WTC11 (cell line): ENCODE measurements at regions not wholly inside any gene's neighbourhood (a gene's known extent, or its start where the extent isn't known, plus 50 kb on each side); places are given as distances from the start of the nearest gene placed in this dataset.

Experiments
- TF ChIP-seq, protein P1 (sequence below): fragments of 200-600 bp; IDR thresholded peaks from 2 replicates; pipeline ENCODE4 v1.8.0; 2022; ENCODE audit warnings: antibody characterized with exemption
- TF ChIP-seq, protein P2 (sequence below): sonication (generic); formaldehyde crosslinking; IDR thresholded peaks from 2 replicates; pipeline ENCODE4 v1.8.0; 2022; ENCODE audit warnings: mild to moderate bottlenecking, missing genetic modification reagents
- TF ChIP-seq, protein P3 (sequence below): sonication (generic); formaldehyde crosslinking; conservative IDR thresholded peaks from 2 replicates; pipeline ENCODE4 v1.8.1; 2022; ENCODE audit warnings: mild to moderate bottlenecking, missing genetic modification reagents

DNA sequence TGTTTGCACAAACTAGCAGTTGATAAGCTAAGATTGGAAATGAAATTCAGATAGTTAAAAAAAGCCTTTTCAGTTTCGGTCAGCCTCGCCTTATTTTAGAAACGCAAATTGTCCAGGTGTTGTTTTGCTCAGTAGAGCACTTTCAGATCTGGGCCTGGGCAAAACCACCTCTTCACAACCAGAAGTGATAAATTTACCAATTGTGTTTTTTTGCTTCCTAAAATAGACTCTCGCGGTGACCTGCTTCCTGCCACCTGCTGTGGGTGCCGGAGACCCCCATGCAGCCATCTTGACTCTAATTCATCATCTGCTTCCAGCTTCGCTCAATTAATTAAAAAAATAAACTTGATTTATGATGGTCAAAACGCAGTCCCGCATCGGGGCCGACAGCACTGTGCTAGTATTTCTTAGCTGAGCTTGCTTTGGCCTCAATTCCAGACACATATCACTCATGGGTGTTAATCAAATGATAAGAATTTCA lies 335.6 kb downstream of the TMEM121 start:
- TF ChIP-seq, protein P1, sequence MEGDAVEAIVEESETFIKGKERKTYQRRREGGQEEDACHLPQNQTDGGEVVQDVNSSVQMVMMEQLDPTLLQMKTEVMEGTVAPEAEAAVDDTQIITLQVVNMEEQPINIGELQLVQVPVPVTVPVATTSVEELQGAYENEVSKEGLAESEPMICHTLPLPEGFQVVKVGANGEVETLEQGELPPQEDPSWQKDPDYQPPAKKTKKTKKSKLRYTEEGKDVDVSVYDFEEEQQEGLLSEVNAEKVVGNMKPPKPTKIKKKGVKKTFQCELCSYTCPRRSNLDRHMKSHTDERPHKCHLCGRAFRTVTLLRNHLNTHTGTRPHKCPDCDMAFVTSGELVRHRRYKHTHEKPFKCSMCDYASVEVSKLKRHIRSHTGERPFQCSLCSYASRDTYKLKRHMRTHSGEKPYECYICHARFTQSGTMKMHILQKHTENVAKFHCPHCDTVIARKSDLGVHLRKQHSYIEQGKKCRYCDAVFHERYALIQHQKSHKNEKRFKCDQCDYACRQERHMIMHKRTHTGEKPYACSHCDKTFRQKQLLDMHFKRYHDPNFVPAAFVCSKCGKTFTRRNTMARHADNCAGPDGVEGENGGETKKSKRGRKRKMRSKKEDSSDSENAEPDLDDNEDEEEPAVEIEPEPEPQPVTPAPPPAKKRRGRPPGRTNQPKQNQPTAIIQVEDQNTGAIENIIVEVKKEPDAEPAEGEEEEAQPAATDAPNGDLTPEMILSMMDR: no peak
- TF ChIP-seq, protein P2, sequence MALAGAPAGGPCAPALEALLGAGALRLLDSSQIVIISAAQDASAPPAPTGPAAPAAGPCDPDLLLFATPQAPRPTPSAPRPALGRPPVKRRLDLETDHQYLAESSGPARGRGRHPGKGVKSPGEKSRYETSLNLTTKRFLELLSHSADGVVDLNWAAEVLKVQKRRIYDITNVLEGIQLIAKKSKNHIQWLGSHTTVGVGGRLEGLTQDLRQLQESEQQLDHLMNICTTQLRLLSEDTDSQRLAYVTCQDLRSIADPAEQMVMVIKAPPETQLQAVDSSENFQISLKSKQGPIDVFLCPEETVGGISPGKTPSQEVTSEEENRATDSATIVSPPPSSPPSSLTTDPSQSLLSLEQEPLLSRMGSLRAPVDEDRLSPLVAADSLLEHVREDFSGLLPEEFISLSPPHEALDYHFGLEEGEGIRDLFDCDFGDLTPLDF (CRISPR knock-in tag): no peak
- TF ChIP-seq, protein P3, sequence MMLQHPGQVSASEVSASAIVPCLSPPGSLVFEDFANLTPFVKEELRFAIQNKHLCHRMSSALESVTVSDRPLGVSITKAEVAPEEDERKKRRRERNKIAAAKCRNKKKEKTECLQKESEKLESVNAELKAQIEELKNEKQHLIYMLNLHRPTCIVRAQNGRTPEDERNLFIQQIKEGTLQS (CRISPR knock-in tag): no peak
